GM18498 (cell line): ENCODE measurements at regions not wholly inside any gene's neighbourhood (a gene's known extent, or its start where the extent isn't known, plus 50 kb on each side); places are given as distances from the start of the nearest gene placed in this dataset.
"Not testable (repeated sequence)": the region's sequence is repeated elsewhere in the genome, so short reads cannot be mapped to it uniquely, and the experiment has no call there.

Experiments
- ATAC-seq: cut with Tn5 transposase; IDR thresholded peaks from one replicate; pipeline ENCODE4 v1.9.1; 2021; ENCODE audit warnings: mild to moderate bottlenecking, moderate library complexity; ENCODE audit not compliant: unreplicated experiment

GRCh38 chr21:15454931-15455330, 274.9 kb upstream of the USP25 start:
- not testable (repeated sequence) for ATAC-seq

GRCh38 chr21:15455819-15456462, 273.8 kb upstream of the USP25 start:
- ATAC-seq: no peak

GRCh38 chr21:15457965-15458364, 271.8 kb upstream of the USP25 start:
- ATAC-seq: no peak

- ATAC-seq: no peak
Observed at GRCh38 chr21:15462092-15462491, 267.7 kb upstream of the USP25 start.

GRCh38 chr21:15466329-15466728, 263.5 kb upstream of the USP25 start:
- ATAC-seq: no peak

GRCh38 chr21:15468368-15468767, 261.4 kb upstream of the USP25 start:
- no peak for ATAC-seq

GRCh38 chr21:15472108-15473040, 257.4 kb upstream of the USP25 start:
- ATAC-seq: no peak

- not testable (repeated sequence) for ATAC-seq
Observed at GRCh38 chr21:15477773-15478172, 252.0 kb upstream of the USP25 start.

GRCh38 chr21:15480160-15480559, 249.6 kb upstream of the USP25 start:
- ATAC-seq: no peak

- ATAC-seq: peak; percentile 98
Observed at GRCh38 chr21:15483138-15483780, 246.5 kb upstream of the USP25 start.

- ATAC-seq: no peak
Observed at GRCh38 chr21:15486460-15487195, 243.2 kb upstream of the USP25 start.

- ATAC-seq: no peak
Observed at GRCh38 chr21:15487196-15487550, 242.6 kb upstream of the USP25 start.

GRCh38 chr21:15491100-15491499, 238.7 kb upstream of the USP25 start:
- no peak for ATAC-seq

GRCh38 chr21:15493646-15494045, 236.1 kb upstream of the USP25 start:
- ATAC-seq: no peak

GRCh38 chr21:15494481-15494880, 235.3 kb upstream of the USP25 start:
- ATAC-seq: no peak

GRCh38 chr21:15495965-15496364, 233.8 kb upstream of the USP25 start:
- ATAC-seq: no peak

GRCh38 chr21:15496911-15497310, 232.9 kb upstream of the USP25 start:
- ATAC-seq: no peak

GRCh38 chr21:15498455-15498854, 231.3 kb upstream of the USP25 start:
- no peak for ATAC-seq

GRCh38 chr21:15506086-15506485, 223.7 kb upstream of the USP25 start:
- ATAC-seq: no peak

- no peak for ATAC-seq
Observed at GRCh38 chr21:15508554-15508953, 221.2 kb upstream of the USP25 start.
